BJ (cell line): ENCODE measurements at regions not wholly inside any gene's neighbourhood (a gene's known extent, or its start where the extent isn't known, plus 50 kb on each side); places are given as distances from the start of the nearest gene placed in this dataset.

ENCODE experiments used
- CTCF ChIA-PET: fragments of 350-600 bp; formaldehyde crosslinking; extraction: SDS; loops from one replicate; lab custom pipeline; 2021; ENCODE audit warnings: antibody characterized with exemption, inconsistent platforms; lab: Yijun Ruan, JAX
- POLR2A ChIA-PET: fragments of 300-600 bp; sonication (Branson Sonifier 250); formaldehyde crosslinking; extraction: SDS; loops from one replicate; lab custom pipeline; 2021; ENCODE audit warnings: antibody characterized with exemption; lab: Charles Lee
- DNase-seq: peaks from one replicate; pipeline ENCODE4 v3.0.0-alpha.2; 2011; ENCODE audit warnings: low read depth
- H3K27me3 ChIP-seq: 2 replicates; pipeline ENCODE4 v1.6.0; 2011; ENCODE audit warnings: low read length; ENCODE audit not compliant: control insufficient read depth, insufficient read depth
- H3K36me3 ChIP-seq: 2 replicates; pipeline ENCODE4 v1.5.1; 2011; ENCODE audit warnings: low read length; ENCODE audit not compliant: control insufficient read depth, insufficient read depth
- H3K4me3 ChIP-seq: 2 replicates; pipeline ENCODE4 v1.5.1; 2011; ENCODE audit warnings: low read depth, mild to moderate bottlenecking, control low read depth, low read length
- TF ChIP-seq, protein P1 (sequence below): IDR thresholded peaks from 2 replicates; pipeline ENCODE4 v1.5.1; 2011; ENCODE audit warnings: low read depth, mild to moderate bottlenecking, control low read depth, inconsistent platforms, low read length, moderate library complexity; ENCODE audit not compliant: insufficient read depth

DNA sequence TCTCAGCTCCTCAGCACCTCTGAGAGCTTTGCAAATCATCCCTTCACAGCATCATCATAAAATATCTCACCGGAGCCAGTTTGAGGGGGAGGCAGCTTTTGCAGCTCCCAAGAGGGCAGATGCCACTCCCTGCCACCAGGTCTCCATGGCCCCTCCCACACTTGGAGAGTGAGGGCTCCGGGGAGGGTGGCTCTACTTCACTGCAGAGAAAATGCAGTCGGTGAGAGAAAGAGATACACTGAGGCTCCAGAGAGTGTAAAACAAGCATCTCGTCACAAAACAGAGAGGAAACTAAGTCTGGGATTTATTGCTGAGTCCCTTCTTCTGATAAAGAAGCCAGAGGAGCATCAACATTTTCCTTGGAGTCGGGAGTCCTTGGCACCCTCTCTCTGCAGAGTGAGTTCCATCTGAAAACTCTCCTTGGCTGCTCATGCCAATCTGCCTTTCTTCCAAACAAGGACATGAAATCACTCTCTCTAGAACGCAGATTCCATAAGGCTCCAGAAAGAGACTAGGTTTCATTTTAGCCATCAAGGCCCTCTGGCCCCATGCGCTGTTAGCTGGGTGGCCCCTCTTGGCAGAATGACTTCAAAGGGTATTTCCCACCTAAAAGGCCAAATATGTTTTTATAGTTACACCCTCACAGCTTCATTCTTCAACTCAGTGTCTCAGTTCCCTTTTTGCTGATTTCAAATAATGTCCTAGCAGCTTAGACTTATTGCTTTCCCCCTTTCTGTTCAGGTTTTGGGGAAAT, 70.6 kb upstream of the F13A1 start:
- Histone ChIP-seq H3K27me3 (no peaks in the 10 kb centered on the region), H3K36me3 (no peaks in the 10 kb centered on the region), H3K4me3 (no peak overlapping the region)
- TF ChIP-seq, protein P1, sequence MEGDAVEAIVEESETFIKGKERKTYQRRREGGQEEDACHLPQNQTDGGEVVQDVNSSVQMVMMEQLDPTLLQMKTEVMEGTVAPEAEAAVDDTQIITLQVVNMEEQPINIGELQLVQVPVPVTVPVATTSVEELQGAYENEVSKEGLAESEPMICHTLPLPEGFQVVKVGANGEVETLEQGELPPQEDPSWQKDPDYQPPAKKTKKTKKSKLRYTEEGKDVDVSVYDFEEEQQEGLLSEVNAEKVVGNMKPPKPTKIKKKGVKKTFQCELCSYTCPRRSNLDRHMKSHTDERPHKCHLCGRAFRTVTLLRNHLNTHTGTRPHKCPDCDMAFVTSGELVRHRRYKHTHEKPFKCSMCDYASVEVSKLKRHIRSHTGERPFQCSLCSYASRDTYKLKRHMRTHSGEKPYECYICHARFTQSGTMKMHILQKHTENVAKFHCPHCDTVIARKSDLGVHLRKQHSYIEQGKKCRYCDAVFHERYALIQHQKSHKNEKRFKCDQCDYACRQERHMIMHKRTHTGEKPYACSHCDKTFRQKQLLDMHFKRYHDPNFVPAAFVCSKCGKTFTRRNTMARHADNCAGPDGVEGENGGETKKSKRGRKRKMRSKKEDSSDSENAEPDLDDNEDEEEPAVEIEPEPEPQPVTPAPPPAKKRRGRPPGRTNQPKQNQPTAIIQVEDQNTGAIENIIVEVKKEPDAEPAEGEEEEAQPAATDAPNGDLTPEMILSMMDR: no peak
- CTCF ChIA-PET: interaction anchor here (0.6 kb wide), 1 partner anchor 106 kb away, joined by 3 read pairs; no protein-coding TSS in a partner anchor
- DNase-seq: no peak
- POLR2A ChIA-PET: no interaction called here

DNA sequence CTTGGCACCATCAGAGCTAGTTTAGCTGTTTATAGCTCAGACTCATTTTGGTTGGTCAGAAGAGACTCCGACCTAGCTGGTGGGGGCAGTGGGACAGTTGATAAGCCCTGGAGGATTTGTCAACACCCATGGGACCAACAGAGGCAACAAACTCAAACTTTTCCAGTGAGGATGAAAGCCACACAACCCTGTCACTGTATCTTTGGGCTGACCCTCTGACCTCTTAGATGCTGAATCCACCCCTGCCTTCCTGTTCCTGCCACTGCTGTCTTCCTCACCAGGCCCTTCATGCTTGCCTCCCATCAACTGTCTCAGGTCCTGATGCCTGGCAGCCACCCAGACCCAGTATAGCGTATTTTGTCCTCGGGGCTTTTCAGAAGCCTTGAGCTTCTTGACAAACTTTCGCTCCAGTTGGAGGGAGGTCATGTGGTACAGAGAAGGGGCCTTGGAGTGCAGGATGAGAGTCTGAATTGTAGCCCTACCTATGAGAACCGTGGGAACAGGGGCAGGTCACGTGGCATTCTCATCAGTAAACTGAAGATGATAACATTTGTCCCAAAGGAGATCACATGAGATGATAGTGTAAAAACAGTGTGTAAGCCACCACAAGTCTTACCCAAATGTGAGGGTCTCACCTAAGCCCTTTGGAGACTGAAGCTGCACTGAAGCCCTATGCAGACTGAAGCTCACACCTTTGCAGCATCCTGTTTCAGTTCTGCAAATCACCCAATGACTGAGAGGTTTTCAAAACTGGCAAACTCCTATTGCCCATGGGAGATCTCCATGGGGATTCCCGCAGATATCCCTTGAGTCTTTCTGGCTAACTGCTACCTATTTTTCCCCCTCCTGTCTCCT, 72.0 kb upstream of the F13A1 start:
- no peak for DNase-seq
- Histone ChIP-seq H3K36me3 (no peaks in the 10 kb centered on the region), H3K4me3 (no peak overlapping the region), H3K27me3 (no peaks in the 10 kb centered on the region)
- ChIA-PET CTCF (no interaction called here), POLR2A (no interaction called here)
- TF ChIP-seq, protein P1: no peak

GRCh38 chr6:6393069-6393529, 72.6 kb upstream of the F13A1 start:
- CTCF ChIA-PET: no interaction called here
- Histone ChIP-seq H3K4me3 (no peak overlapping the region), H3K36me3 (no peaks in the 10 kb centered on the region), H3K27me3 (no peaks in the 10 kb centered on the region)
- POLR2A ChIA-PET: no interaction called here
- no peak for DNase-seq
- TF ChIP-seq, protein P1: no peak

DNA sequence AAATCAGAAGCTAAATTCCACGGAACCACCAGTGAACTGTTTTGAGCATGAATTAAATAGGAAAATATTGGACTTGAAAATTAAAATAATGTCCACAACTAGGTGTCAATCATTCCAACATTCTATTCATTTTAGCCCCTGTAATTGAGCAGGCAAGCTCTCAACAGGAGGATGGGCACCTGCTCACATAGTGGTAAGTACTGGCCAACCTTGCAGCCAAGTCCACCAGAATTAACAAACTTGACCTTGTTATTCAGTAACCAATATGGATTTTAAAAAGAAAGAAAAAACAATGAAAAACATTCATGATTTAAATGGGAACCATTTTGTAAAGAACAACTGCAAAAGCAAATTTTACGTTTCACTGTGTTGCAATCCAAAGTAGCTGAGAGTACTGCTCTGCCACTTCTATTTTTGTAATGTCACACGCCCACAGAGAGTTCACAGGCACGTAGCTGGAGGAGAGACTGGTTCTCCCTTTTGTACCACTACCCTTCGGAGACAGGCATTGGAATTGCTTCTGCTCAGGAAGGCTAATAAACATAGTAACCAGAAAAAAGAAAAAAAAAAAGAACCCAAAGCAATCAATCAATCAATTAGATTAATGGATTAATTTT, 75.2 kb upstream of the F13A1 start:
- TF ChIP-seq, protein P1: no peak
- CTCF ChIA-PET: no interaction called here
- POLR2A ChIA-PET: no interaction called here
- no peaks in the 10 kb centered on the region for H3K27me3 ChIP-seq
- H3K36me3 ChIP-seq: no peaks in the 10 kb centered on the region
- no peak overlapping the region for H3K4me3 ChIP-seq
- DNase-seq: no peak

DNA sequence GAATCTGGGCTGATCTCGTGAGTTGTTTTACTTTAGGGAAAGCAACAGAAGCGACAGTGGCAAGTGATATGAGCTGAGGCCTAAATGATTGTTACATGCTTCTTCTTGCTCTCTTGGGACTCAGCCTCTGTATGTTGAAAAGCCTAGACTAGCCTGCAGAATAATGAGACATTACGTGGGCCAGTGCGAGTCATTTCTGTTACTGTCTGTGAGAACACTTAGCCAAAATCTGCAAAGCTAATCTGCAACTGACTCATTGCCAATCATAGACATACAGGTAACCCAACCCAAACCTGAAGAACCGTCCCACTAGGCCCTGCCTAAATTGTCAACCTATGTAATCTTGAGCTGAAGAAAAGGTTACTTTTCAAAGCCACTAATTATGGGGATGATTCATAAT, 77.4 kb upstream of the F13A1 start:
- CTCF ChIA-PET: no interaction called here

More for the DNA sequence above, 77.4 kb upstream of the F13A1 start:
- Histone ChIP-seq H3K4me3 (no peak overlapping the region), H3K36me3 (no peaks in the 10 kb centered on the region), H3K27me3 (no peaks in the 10 kb centered on the region)
- POLR2A ChIA-PET: no interaction called here
- no peak for DNase-seq
- TF ChIP-seq, protein P1: no peak
